Astrocyte (in vitro differentiated cells and primary cell): ENCODE measurements at regions not wholly inside any gene's neighbourhood (a gene's known extent, or its start where the extent isn't known, plus 50 kb on each side); places are given as distances from the start of the nearest gene placed in this dataset.

Source experiments
- DNase-seq: peaks from one replicate; pipeline ENCODE4 v3.0.0-alpha.2; 2010; ENCODE audit warnings: low read depth
- FAIRE-seq: peaks from 2 replicates; lab custom pipeline; 2011; peaks lifted over from hg19 to GRCh38; lab: Jason Lieb, UNC
- H2AFZ ChIP-seq: 2 replicates; pipeline ENCODE4 v1.6.0; 2012; ENCODE audit warnings: low read depth, low read length, inconsistent platforms
- H3K27ac ChIP-seq: 2 replicates; pipeline ENCODE4 v1.5.1; 2011; ENCODE audit warnings: low read depth, low read length, inconsistent platforms
- H3K27me3 ChIP-seq: 2 replicates; pipeline ENCODE4 v1.6.0; 2011; ENCODE audit warnings: low read length, inconsistent platforms; ENCODE audit not compliant: insufficient read depth
- H3K36me3 ChIP-seq: 2 replicates; pipeline ENCODE4 v1.5.1; 2011; ENCODE audit warnings: low read length, inconsistent platforms; ENCODE audit not compliant: insufficient read depth
- H3K4me1 ChIP-seq: 2 replicates; pipeline ENCODE4 v1.5.1; 2011; ENCODE audit warnings: low read length, inconsistent platforms; ENCODE audit not compliant: insufficient read depth
- H3K4me2 ChIP-seq: 2 replicates; pipeline ENCODE4 v1.6.0; 2012; ENCODE audit warnings: low read length, inconsistent platforms
- H3K4me3 ChIP-seq: 2 replicates; pipeline ENCODE4 v1.5.1; 2011; ENCODE audit warnings: low read depth, mild to moderate bottlenecking, low read length, inconsistent platforms; ENCODE audit not compliant: insufficient read depth
- H3K79me2 ChIP-seq: 2 replicates; pipeline ENCODE4 v1.6.0; 2012; ENCODE audit warnings: mild to moderate bottlenecking, low read length, inconsistent platforms; ENCODE audit not compliant: insufficient read depth
- H3K9ac ChIP-seq: 2 replicates; pipeline ENCODE4 v1.6.0; 2012; ENCODE audit warnings: mild to moderate bottlenecking, low read length, inconsistent platforms
- H3K9me3 ChIP-seq: 2 replicates; pipeline ENCODE4 v1.5.1; 2012; ENCODE audit warnings: low read depth, mild to moderate bottlenecking, low read length, inconsistent platforms; ENCODE audit not compliant: insufficient read depth
- H4K20me1 ChIP-seq: 2 replicates; pipeline ENCODE4 v1.6.0; 2012; ENCODE audit warnings: low read length, inconsistent platforms; ENCODE audit not compliant: insufficient read depth
- H3K27ac Mint-ChIP-seq: one replicate; pipeline ENCODE4 v1.8.0; 2021; ENCODE audit warnings: mild to moderate bottlenecking, mixed read lengths; ENCODE audit not compliant: unreplicated experiment
- H3K27me3 Mint-ChIP-seq: one replicate; pipeline ENCODE4 v1.8.0; 2021; ENCODE audit warnings: low read depth, mixed read lengths; ENCODE audit not compliant: unreplicated experiment
- H3K36me3 Mint-ChIP-seq: one replicate; pipeline ENCODE4 v1.8.0; 2021; ENCODE audit warnings: low read depth, mixed read lengths; ENCODE audit not compliant: unreplicated experiment
- H3K4me1 Mint-ChIP-seq: one replicate; pipeline ENCODE4 v1.8.0; 2021; ENCODE audit warnings: low read depth, mixed read lengths; ENCODE audit not compliant: unreplicated experiment
- H3K4me3 Mint-ChIP-seq: one replicate; pipeline ENCODE4 v1.8.0; 2021; ENCODE audit warnings: mild to moderate bottlenecking, moderate library complexity, mixed read lengths; ENCODE audit not compliant: unreplicated experiment
- H3K9me3 Mint-ChIP-seq: one replicate; pipeline ENCODE4 v1.8.0; 2021; ENCODE audit warnings: mild to moderate bottlenecking, mixed read lengths; ENCODE audit not compliant: unreplicated experiment
- CTCF ChIP-seq: IDR thresholded peaks from 2 replicates; pipeline ENCODE4 v1.5.1; 2011; ENCODE audit warnings: low read depth, mild to moderate bottlenecking, inconsistent platforms, low read length, moderate library complexity; ENCODE audit not compliant: insufficient read depth
- EZH2 ChIP-seq: IDR thresholded peaks from 2 replicates; pipeline ENCODE4 v1.6.1; 2012; ENCODE audit warnings: mild to moderate bottlenecking, low read length, inconsistent platforms; ENCODE audit not compliant: insufficient read depth

GRCh38 chrX:122422547-122422946, 761.5 kb upstream of the GRIA3 start:
- no peaks in the 10 kb centered on the region for H3K36me3 Mint-ChIP-seq
- no peak overlapping the region for H3K4me3 Mint-ChIP-seq
- no peaks in the 10 kb centered on the region for H3K27me3 ChIP-seq
- H4K20me1 ChIP-seq, result no peaks in the 10 kb centered on the region
- TF ChIP-seq EZH2, result no peak
- TF ChIP-seq CTCF, result no peak
- H3K9me3 Mint-ChIP-seq, result peaks cover 3% of the 10 kb centered on the region
- H3K4me1 Mint-ChIP-seq, result no peaks in the 10 kb centered on the region
- H3K27me3 Mint-ChIP-seq, result no peaks in the 10 kb centered on the region
- H3K4me2 ChIP-seq, result no peak overlapping the region
- no peak overlapping the region for H3K9ac ChIP-seq
- H3K4me3 ChIP-seq, result no peak overlapping the region
- H3K79me2 ChIP-seq, result no peaks in the 10 kb centered on the region
- peak; percentile 69 for FAIRE-seq
- H3K4me1 ChIP-seq, result no peaks in the 10 kb centered on the region
- no peak overlapping the region for H3K27ac Mint-ChIP-seq
- H3K9me3 ChIP-seq, result no peaks in the 10 kb centered on the region
- no peak overlapping the region for H2AFZ ChIP-seq
- no peak overlapping the region for H3K27ac ChIP-seq
- H3K36me3 ChIP-seq, result no peaks in the 10 kb centered on the region
- no peak for DNase-seq

GRCh38 chrX:122434942-122435341, 749.1 kb upstream of the GRIA3 start:
- Histone ChIP-seq H2AFZ (no peak overlapping the region), H3K36me3 (no peaks in the 10 kb centered on the region), H3K4me3 (no peak overlapping the region), H3K9ac (no peak overlapping the region), H3K4me1 (no peaks in the 10 kb centered on the region), H3K27me3 (no peaks in the 10 kb centered on the region), H3K9me3 (no peaks in the 10 kb centered on the region), H3K27ac (no peak overlapping the region), H3K4me2 (no peak overlapping the region), H4K20me1 (no peaks in the 10 kb centered on the region), H3K79me2 (no peaks in the 10 kb centered on the region)
- peaks cover 5% of the 10 kb centered on the region for H3K9me3 Mint-ChIP-seq
- no peak overlapping the region for H3K27ac Mint-ChIP-seq
- no peaks in the 10 kb centered on the region for H3K36me3 Mint-ChIP-seq
- FAIRE-seq (no peak), DNase-seq (no peak)
- no peaks in the 10 kb centered on the region for H3K4me1 Mint-ChIP-seq
- H3K27me3 Mint-ChIP-seq, result no peaks in the 10 kb centered on the region
- TF ChIP-seq EZH2 (no peak), CTCF (no peak)
- no peak overlapping the region for H3K4me3 Mint-ChIP-seq

GRCh38 chrX:122439831-122440230, 744.2 kb upstream of the GRIA3 start:
- no peak overlapping the region for H2AFZ ChIP-seq
- TF ChIP-seq EZH2, result no peak
- no peak for TF ChIP-seq CTCF
- H3K9me3 Mint-ChIP-seq, result peaks cover 5% of the 10 kb centered on the region
- H3K79me2 ChIP-seq, result no peaks in the 10 kb centered on the region
- no peaks in the 10 kb centered on the region for H3K27me3 ChIP-seq
- H3K27ac ChIP-seq, result no peak overlapping the region
- no peaks in the 10 kb centered on the region for H3K36me3 ChIP-seq
- no peaks in the 10 kb centered on the region for H4K20me1 ChIP-seq
- H3K9ac ChIP-seq, result no peak overlapping the region
- no peak for DNase-seq
- no peak for FAIRE-seq
- no peaks in the 10 kb centered on the region for H3K36me3 Mint-ChIP-seq
- H3K4me1 Mint-ChIP-seq, result no peaks in the 10 kb centered on the region
- no peak overlapping the region for H3K4me3 ChIP-seq
- no peaks in the 10 kb centered on the region for H3K4me1 ChIP-seq
- H3K9me3 ChIP-seq, result no peaks in the 10 kb centered on the region
- no peaks in the 10 kb centered on the region for H3K27me3 Mint-ChIP-seq
- H3K4me3 Mint-ChIP-seq, result no peak overlapping the region
- no peak overlapping the region for H3K4me2 ChIP-seq
- no peak overlapping the region for H3K27ac Mint-ChIP-seq
